ENCODE measurements at regions not wholly inside any gene's neighbourhood (a gene's known extent, or its start where the extent isn't known, plus 50 kb on each side); places are given as distances from the start of the nearest gene placed in this dataset.

- in situ Hi-C loops (cut with HindIII; ENCODE audit: low pct_unique_long_range_greater_than_20kb, low sequenced_read_pairs), result no loop called here
- no peak for DNase-seq (ENCODE audit: low read depth, low spot score)
Measured at GRCh38 chr11:112437096-112437495, 176.4 kb upstream of the PLET1 start.

- in situ Hi-C loops (cut with HindIII; ENCODE audit: low pct_unique_long_range_greater_than_20kb, low sequenced_read_pairs), result no loop called here
- DNase-seq (ENCODE audit: low read depth, low spot score), result no peak
Measured at GRCh38 chr11:112439614-112440013, 179.0 kb upstream of the PLET1 start.

GRCh38 chr11:112440518-112440917 lies 179.9 kb upstream of the PLET1 start:
- in situ Hi-C loops (cut with HindIII; ENCODE audit: low pct_unique_long_range_greater_than_20kb, low sequenced_read_pairs), result no loop called here
- no peak for DNase-seq (ENCODE audit: low read depth, low spot score)

GRCh38 chr11:112448168-112448567 lies 187.5 kb upstream of the PLET1 start:
- no peak for DNase-seq (ENCODE audit: low read depth, low spot score)
- in situ Hi-C loops (cut with HindIII; ENCODE audit: low pct_unique_long_range_greater_than_20kb, low sequenced_read_pairs), result no loop called here

- in situ Hi-C loops (cut with HindIII; ENCODE audit: low pct_unique_long_range_greater_than_20kb, low sequenced_read_pairs), result no loop called here
- no peak for DNase-seq (ENCODE audit: low read depth, low spot score)
Measured at GRCh38 chr11:112448806-112449205, 188.1 kb upstream of the PLET1 start.

- in situ Hi-C loops (cut with HindIII; ENCODE audit: low pct_unique_long_range_greater_than_20kb, low sequenced_read_pairs), result no loop called here
- no peak for DNase-seq (ENCODE audit: low read depth, low spot score)
Measured at GRCh38 chr11:112451250-112451649, 190.6 kb upstream of the PLET1 start.

- in situ Hi-C loops (cut with HindIII; ENCODE audit: low pct_unique_long_range_greater_than_20kb, low sequenced_read_pairs), result no loop called here
- peak; percentile 60 for DNase-seq (ENCODE audit: low read depth, low spot score)
Measured at GRCh38 chr11:112453601-112454577, 193.2 kb upstream of the PLET1 start.

- in situ Hi-C loops (cut with HindIII; ENCODE audit: low pct_unique_long_range_greater_than_20kb, low sequenced_read_pairs), result no loop called here
- no peak for DNase-seq (ENCODE audit: low read depth, low spot score)
Measured at GRCh38 chr11:112454841-112455240, 194.2 kb upstream of the PLET1 start.

- DNase-seq (ENCODE audit: low read depth, low spot score), result no peak
- in situ Hi-C loops (cut with HindIII; ENCODE audit: low pct_unique_long_range_greater_than_20kb, low sequenced_read_pairs), result no loop called here
Measured at GRCh38 chr11:112455791-112456190, 195.1 kb upstream of the PLET1 start.

GRCh38 chr11:112457532-112457931 lies 196.9 kb upstream of the PLET1 start:
- no peak for DNase-seq (ENCODE audit: low read depth, low spot score)
- in situ Hi-C loops (cut with HindIII; ENCODE audit: low pct_unique_long_range_greater_than_20kb, low sequenced_read_pairs), result no loop called here

GRCh38 chr11:112459001-112459400 lies 198.3 kb upstream of the PLET1 start:
- in situ Hi-C loops (cut with HindIII; ENCODE audit: low pct_unique_long_range_greater_than_20kb, low sequenced_read_pairs), result no loop called here
- no peak for DNase-seq (ENCODE audit: low read depth, low spot score)

GRCh38 chr11:112460141-112460540 lies 199.5 kb upstream of the PLET1 start:
- in situ Hi-C loops (cut with HindIII; ENCODE audit: low pct_unique_long_range_greater_than_20kb, low sequenced_read_pairs), result no loop called here
- no peak for DNase-seq (ENCODE audit: low read depth, low spot score)

GRCh38 chr11:112464949-112465348 lies 204.3 kb upstream of the PLET1 start:
- in situ Hi-C loops (cut with HindIII; ENCODE audit: low pct_unique_long_range_greater_than_20kb, low sequenced_read_pairs), result no loop called here
- DNase-seq (ENCODE audit: low read depth, low spot score), result no peak

- in situ Hi-C loops (cut with HindIII; ENCODE audit: low pct_unique_long_range_greater_than_20kb, low sequenced_read_pairs), result no loop called here
- no peak for DNase-seq (ENCODE audit: low read depth, low spot score)
Measured at GRCh38 chr11:112465433-112466024, 204.9 kb upstream of the PLET1 start.

- no peak for DNase-seq (ENCODE audit: low read depth, low spot score)
- in situ Hi-C loops (cut with HindIII; ENCODE audit: low pct_unique_long_range_greater_than_20kb, low sequenced_read_pairs), result no loop called here
Measured at GRCh38 chr11:112467721-112468120, 207.1 kb upstream of the PLET1 start.

- in situ Hi-C loops (cut with HindIII; ENCODE audit: low pct_unique_long_range_greater_than_20kb, low sequenced_read_pairs), result no loop called here
- no peak for DNase-seq (ENCODE audit: low read depth, low spot score)
Measured at GRCh38 chr11:112469376-112469775, 208.7 kb upstream of the PLET1 start.

- in situ Hi-C loops (cut with HindIII; ENCODE audit: low pct_unique_long_range_greater_than_20kb, low sequenced_read_pairs), result no loop called here
- DNase-seq (ENCODE audit: low read depth, low spot score), result no peak
Measured at GRCh38 chr11:112470355-112470754, 209.7 kb upstream of the PLET1 start.

GRCh38 chr11:112471731-112472130 lies 211.1 kb upstream of the PLET1 start:
- in situ Hi-C loops (cut with HindIII; ENCODE audit: low pct_unique_long_range_greater_than_20kb, low sequenced_read_pairs), result no loop called here
- DNase-seq (ENCODE audit: low read depth, low spot score), result no peak

- in situ Hi-C loops (cut with HindIII; ENCODE audit: low pct_unique_long_range_greater_than_20kb, low sequenced_read_pairs), result no loop called here
- no peak for DNase-seq (ENCODE audit: low read depth, low spot score)
Measured at GRCh38 chr11:112477152-112477551, 216.5 kb upstream of the PLET1 start.

Measured in SK-MEL-5 (cell line).